SK-N-SH (cell line): ENCODE measurements at regions not wholly inside any gene's neighbourhood (a gene's known extent, or its start where the extent isn't known, plus 50 kb on each side); places are given as distances from the start of the nearest gene placed in this dataset.

Experiments
- CTCF ChIA-PET: fragments of 300-600, 350-600 bp; formaldehyde crosslinking; extraction: SDS; loops from one replicate; lab custom pipeline; 2021; lab: Yijun Ruan, JAX
- POLR2A ChIA-PET: fragments of 350-600 bp; sonication (Branson Sonifier 250); formaldehyde crosslinking; extraction: SDS; loops from one replicate; lab custom pipeline; 2020; ENCODE audit warnings: antibody characterized with exemption, inconsistent platforms; lab: Yijun Ruan, JAX
- DNase-seq: peaks from one replicate; pipeline ENCODE4 v3.0.0; 2012
- H2AFZ ChIP-seq: fragments of 200-600 bp; sonication (generic); 2 replicates; pipeline ENCODE4 v1.8.1; 2016; ENCODE audit warnings: antibody characterized with exemption, mild to moderate bottlenecking, low read depth
- H3F3A ChIP-seq: fragments of 200-600 bp; sonication (generic); replicated peaks from 2 replicates; pipeline ENCODE3; 2016; ENCODE audit warnings: antibody characterized with exemption, mild to moderate bottlenecking; ENCODE audit not compliant: insufficient read depth
- H3K27ac ChIP-seq, 2 experiments: fragments of 200-500 bp in 1 of 2; fragments of 200-600 bp in 1 of 2; sonication (Bioruptor generic) in 1 of 2; sonication (generic), shearing (Covaris generic) in 1 of 2; 2 replicates each; pipeline versions ENCODE4 v1.5.1 to v1.6.1; 2014 to 2016; ENCODE audit warnings: low read depth in 2 of 2, inconsistent platforms in 1 of 2, low read length in 1 of 2, mild to moderate bottlenecking in 1 of 2, mixed read lengths in 1 of 2
- H3K27me3 ChIP-seq: fragments of 200-600 bp; sonication (generic), shearing (Covaris generic); 2 replicates; pipeline ENCODE4 v1.6.1; 2016; ENCODE audit warnings: mixed run types; ENCODE audit not compliant: insufficient read depth
- H3K36me3 ChIP-seq, 2 experiments: fragments of 200-500 bp in 1 of 2; fragments of 200-600 bp in 1 of 2; sonication (Bioruptor generic) in 1 of 2; sonication (generic) in 1 of 2; replicated peaks in 1 of 2; 2 replicates each; pipeline versions ENCODE3 to v1.5.1; 2014 to 2016; ENCODE audit warnings: low read length in 1 of 2, mild to moderate bottlenecking in 1 of 2; ENCODE audit not compliant: insufficient read depth in 2 of 2, control insufficient read depth in 1 of 2
- H3K4me1 ChIP-seq, 2 experiments: fragments of 200-500 bp in 1 of 2; fragments of 200-600 bp in 1 of 2; sonication (Bioruptor generic) in 1 of 2; sonication (generic), shearing (Covaris generic) in 1 of 2; 2 replicates each; pipeline versions ENCODE4 v1.5.1 to v1.6.1; 2014 to 2016; ENCODE audit warnings: low read depth in 1 of 2, low read length in 1 of 2, mixed run types in 1 of 2; ENCODE audit not compliant: insufficient read depth in 2 of 2, control insufficient read depth in 1 of 2
- H3K4me2 ChIP-seq: fragments of 200-600 bp; sonication (generic), shearing (Covaris generic); 2 replicates; pipeline ENCODE4 v1.6.1; 2017; ENCODE audit warnings: mixed run types
- H3K4me3 ChIP-seq, 2 experiments: fragments of 200-500 bp in 1 of 2; fragments of 200-600 bp in 1 of 2; sonication (Bioruptor generic) in 1 of 2; sonication (generic), shearing (Covaris generic) in 1 of 2; 2 replicates each; pipeline versions ENCODE4 v1.5.1 to v1.8.1; 2014 to 2016; ENCODE audit warnings: low read depth in 2 of 2, inconsistent platforms in 1 of 2, low read length in 1 of 2, mild to moderate bottlenecking in 1 of 2, mixed read lengths in 1 of 2, moderate library complexity in 1 of 2
- H3K79me2 ChIP-seq: fragments of 200-600 bp; sonication (generic); 2 replicates; pipeline ENCODE4 v1.8.1; 2017; ENCODE audit warnings: mild to moderate bottlenecking; ENCODE audit not compliant: insufficient read depth
- H3K9ac ChIP-seq: fragments of 200-600 bp; sonication (generic); 2 replicates; pipeline ENCODE4 v1.6.1; 2017; ENCODE audit warnings: mixed run types
- H3K9me2 ChIP-seq: fragments of 200-600 bp; sonication (generic); 2 replicates; pipeline ENCODE4 v1.6.1; 2017; ENCODE audit warnings: mixed run types
- H3K9me3 ChIP-seq: fragments of 200-600 bp; sonication (generic); 2 replicates; pipeline ENCODE4 v1.6.1; 2017; ENCODE audit warnings: mixed run types, mild to moderate bottlenecking, moderate library complexity
- H4K20me1 ChIP-seq: fragments of 200-600 bp; sonication (generic); 2 replicates; pipeline ENCODE4 v1.6.1; 2017; ENCODE audit warnings: mild to moderate bottlenecking, mixed run types; ENCODE audit not compliant: insufficient read depth
- EZH2phosphoT487 ChIP-seq: fragments of 200-600 bp; sonication (generic); IDR thresholded peaks from 2 replicates; pipeline ENCODE4 v1.6.1; 2017; ENCODE audit warnings: low read depth, mixed run types, mild to moderate bottlenecking, antibody characterized with exemption, moderate library complexity, borderline replicate concordance
- FOSL2 ChIP-seq: IDR thresholded peaks from 2 replicates; pipeline ENCODE4 v1.4.0; 2012; ENCODE audit warnings: low read depth, mild to moderate bottlenecking, moderate library complexity, borderline replicate concordance
- JUND ChIP-seq: IDR thresholded peaks from 2 replicates; pipeline ENCODE4 v1.4.0; 2012
- NRF1 ChIP-seq: IDR thresholded peaks from 2 replicates; pipeline ENCODE4 v1.6.1; 2012; ENCODE audit warnings: low read depth, mild to moderate bottlenecking, low read length
- RAD21 ChIP-seq: IDR thresholded peaks from 2 replicates; pipeline ENCODE4 v1.6.1; 2012; ENCODE audit warnings: mild to moderate bottlenecking, low read length
- SIN3A ChIP-seq: IDR thresholded peaks from 2 replicates; pipeline ENCODE4 v1.6.1; 2012; ENCODE audit warnings: low read depth, mild to moderate bottlenecking, low read length, moderate library complexity, borderline replicate concordance
- SMC3 ChIP-seq: IDR thresholded peaks from 2 replicates; pipeline ENCODE4 v1.6.1; 2012; ENCODE audit warnings: low read depth, low read length, improper control_type of control experiment
- TCF12 ChIP-seq: IDR thresholded peaks from 2 replicates; pipeline ENCODE4 v1.4.0; 2012
- TEAD4 ChIP-seq: IDR thresholded peaks from 2 replicates; pipeline ENCODE4 v1.4.0; 2012; ENCODE audit warnings: mild to moderate bottlenecking, borderline replicate concordance; ENCODE audit not compliant: insufficient read depth
- YY1 ChIP-seq: IDR thresholded peaks from 2 replicates; pipeline ENCODE4 v1.4.0; 2012; ENCODE audit warnings: low read depth, mild to moderate bottlenecking
- WGBS: methylation state at CpG from one replicate; pipeline ENCODE4 v1.1.6; 2017; ENCODE audit warnings: low lambda C conversion rate; 5-methylcytosine and 5-hydroxymethylcytosine counted together
- TF ChIP-seq, protein P1 (sequence below): IDR thresholded peaks from 2 replicates; pipeline ENCODE4 v1.4.0; 2012; ENCODE audit warnings: low read depth, borderline replicate concordance
- TF ChIP-seq, protein P2 (sequence below): fragments of 150-350 bp; IDR thresholded peaks from 2 replicates; pipeline ENCODE4 v1.6.1; 2016; ENCODE audit warnings: mild to moderate bottlenecking, low read depth, low read length
- TF ChIP-seq, protein P3 (sequence below): fragments of 150-350 bp; IDR thresholded peaks from 2 replicates; pipeline ENCODE4 v1.6.1; 2017; ENCODE audit warnings: antibody characterized with exemption, low read length, low read depth, borderline replicate concordance
- TF ChIP-seq, protein P4 (sequence below): IDR thresholded peaks from 2 replicates; pipeline ENCODE4; 2012
- TF ChIP-seq, protein P5 (sequence below): IDR thresholded peaks from 2 replicates; pipeline ENCODE4 v1.4.0; 2012; ENCODE audit warnings: low read depth, borderline replicate concordance

DNA sequence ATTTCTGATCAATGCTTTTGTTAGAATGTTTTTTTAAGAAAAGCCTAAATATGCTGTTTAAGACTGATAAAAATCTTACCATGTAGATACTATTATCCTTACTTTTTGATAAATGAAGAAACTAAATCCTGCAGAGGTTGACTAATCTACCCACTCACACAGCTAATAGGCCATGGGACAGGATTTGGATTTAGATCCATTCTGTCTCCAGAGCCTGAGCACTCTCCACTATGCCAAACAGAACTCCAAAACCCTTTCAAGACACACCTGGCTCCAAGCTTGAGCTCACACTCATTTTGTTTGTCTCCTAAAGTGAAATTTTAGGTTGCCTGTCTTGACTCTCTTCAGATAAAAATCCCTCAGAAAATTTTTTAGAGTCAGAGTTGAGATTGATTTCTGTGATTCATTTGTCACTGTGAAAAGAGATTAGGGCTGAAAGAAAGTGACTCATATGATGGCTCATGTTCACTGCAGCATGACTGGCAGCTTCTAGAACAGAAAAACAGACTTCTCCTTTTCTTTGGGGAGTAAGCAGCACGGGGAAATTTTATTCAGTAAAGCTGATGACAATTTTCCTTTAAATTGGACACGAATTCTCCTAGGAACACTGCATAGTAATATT lies 132.3 kb upstream of the POT1 start:
- no peaks in the 10 kb centered on the region for H3K27me3 ChIP-seq
- peak overlapping the region in 1 of 2 experiments; percentile 57; a peak in 3 of 4 replicates for H3K27ac ChIP-seq
- peaks cover 6 to 22% of the 10 kb centered on the region in 2 experiments; a peak in 3 of 4 replicates for H3K4me1 ChIP-seq
- WGBS = 27% methylated on average over 2 of the region's 2 CpGs
- CTCF ChIA-PET = interaction anchor here (3.5 kb wide), 2 partner anchors 255 to 606 kb away, joined by 20 to 68 read pairs; no protein-coding TSS in a partner anchor
- H3K36me3 ChIP-seq = no peaks in the 10 kb centered on the region
- TF ChIP-seq TEAD4 (no peak), SMC3 (no peak), NRF1 (no peak), JUND (peak; percentile 53), TCF12 (peak; percentile 53), RAD21 (no peak), SIN3A (no peak), YY1 (no peak), EZH2phosphoT487 (no peak), FOSL2 (peak; percentile 73; the same call in 1 of the 2 replicates)
- TF ChIP-seq, protein P1, sequence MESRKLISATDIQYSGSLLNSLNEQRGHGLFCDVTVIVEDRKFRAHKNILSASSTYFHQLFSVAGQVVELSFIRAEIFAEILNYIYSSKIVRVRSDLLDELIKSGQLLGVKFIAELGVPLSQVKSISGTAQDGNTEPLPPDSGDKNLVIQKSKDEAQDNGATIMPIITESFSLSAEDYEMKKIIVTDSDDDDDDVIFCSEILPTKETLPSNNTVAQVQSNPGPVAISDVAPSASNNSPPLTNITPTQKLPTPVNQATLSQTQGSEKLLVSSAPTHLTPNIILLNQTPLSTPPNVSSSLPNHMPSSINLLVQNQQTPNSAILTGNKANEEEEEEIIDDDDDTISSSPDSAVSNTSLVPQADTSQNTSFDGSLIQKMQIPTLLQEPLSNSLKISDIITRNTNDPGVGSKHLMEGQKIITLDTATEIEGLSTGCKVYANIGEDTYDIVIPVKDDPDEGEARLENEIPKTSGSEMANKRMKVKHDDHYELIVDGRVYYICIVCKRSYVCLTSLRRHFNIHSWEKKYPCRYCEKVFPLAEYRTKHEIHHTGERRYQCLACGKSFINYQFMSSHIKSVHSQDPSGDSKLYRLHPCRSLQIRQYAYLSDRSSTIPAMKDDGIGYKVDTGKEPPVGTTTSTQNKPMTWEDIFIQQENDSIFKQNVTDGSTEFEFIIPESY = no peak
- TF ChIP-seq, protein P2, sequence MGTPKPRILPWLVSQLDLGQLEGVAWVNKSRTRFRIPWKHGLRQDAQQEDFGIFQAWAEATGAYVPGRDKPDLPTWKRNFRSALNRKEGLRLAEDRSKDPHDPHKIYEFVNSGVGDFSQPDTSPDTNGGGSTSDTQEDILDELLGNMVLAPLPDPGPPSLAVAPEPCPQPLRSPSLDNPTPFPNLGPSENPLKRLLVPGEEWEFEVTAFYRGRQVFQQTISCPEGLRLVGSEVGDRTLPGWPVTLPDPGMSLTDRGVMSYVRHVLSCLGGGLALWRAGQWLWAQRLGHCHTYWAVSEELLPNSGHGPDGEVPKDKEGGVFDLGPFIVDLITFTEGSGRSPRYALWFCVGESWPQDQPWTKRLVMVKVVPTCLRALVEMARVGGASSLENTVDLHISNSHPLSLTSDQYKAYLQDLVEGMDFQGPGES = no peak
- TF ChIP-seq, protein P3, sequence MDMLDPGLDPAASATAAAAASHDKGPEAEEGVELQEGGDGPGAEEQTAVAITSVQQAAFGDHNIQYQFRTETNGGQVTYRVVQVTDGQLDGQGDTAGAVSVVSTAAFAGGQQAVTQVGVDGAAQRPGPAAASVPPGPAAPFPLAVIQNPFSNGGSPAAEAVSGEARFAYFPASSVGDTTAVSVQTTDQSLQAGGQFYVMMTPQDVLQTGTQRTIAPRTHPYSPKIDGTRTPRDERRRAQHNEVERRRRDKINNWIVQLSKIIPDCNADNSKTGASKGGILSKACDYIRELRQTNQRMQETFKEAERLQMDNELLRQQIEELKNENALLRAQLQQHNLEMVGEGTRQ = no peak
- TF ChIP-seq, protein P4, sequence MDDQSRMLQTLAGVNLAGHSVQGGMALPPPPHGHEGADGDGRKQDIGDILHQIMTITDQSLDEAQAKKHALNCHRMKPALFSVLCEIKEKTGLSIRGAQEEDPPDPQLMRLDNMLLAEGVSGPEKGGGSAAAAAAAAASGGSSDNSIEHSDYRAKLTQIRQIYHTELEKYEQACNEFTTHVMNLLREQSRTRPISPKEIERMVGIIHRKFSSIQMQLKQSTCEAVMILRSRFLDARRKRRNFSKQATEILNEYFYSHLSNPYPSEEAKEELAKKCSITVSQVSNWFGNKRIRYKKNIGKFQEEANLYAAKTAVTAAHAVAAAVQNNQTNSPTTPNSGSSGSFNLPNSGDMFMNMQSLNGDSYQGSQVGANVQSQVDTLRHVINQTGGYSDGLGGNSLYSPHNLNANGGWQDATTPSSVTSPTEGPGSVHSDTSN = peak; percentile 93
- TF ChIP-seq, protein P5, sequence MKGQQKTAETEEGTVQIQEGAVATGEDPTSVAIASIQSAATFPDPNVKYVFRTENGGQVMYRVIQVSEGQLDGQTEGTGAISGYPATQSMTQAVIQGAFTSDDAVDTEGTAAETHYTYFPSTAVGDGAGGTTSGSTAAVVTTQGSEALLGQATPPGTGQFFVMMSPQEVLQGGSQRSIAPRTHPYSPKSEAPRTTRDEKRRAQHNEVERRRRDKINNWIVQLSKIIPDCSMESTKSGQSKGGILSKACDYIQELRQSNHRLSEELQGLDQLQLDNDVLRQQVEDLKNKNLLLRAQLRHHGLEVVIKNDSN = no peak
- H3K9ac ChIP-seq = no peak overlapping the region; the same call in 1 of the 2 replicates
- H3K9me2 ChIP-seq = no peaks in the 10 kb centered on the region
- H3K4me3 ChIP-seq = no peak overlapping the region
- no peak overlapping the region for H2AFZ ChIP-seq
- no peaks in the 10 kb centered on the region for H3K9me3 ChIP-seq
- no peaks in the 10 kb centered on the region for H3K79me2 ChIP-seq
- no peak for DNase-seq
- peaks cover 11% of the 10 kb centered on the region for H3F3A ChIP-seq
- peak overlapping the region; percentile 26; the same call in 1 of the 2 replicates for H3K4me2 ChIP-seq
- POLR2A ChIA-PET = no interaction called here
- H4K20me1 ChIP-seq = no peaks in the 10 kb centered on the region
